GM23338 (cell line): ENCODE measurements at regions not wholly inside any gene's neighbourhood (a gene's known extent, or its start where the extent isn't known, plus 50 kb on each side); places are given as distances from the start of the nearest gene placed in this dataset.

Experiments used
- ATAC-seq: fragments of 200-7000 bp; cut with Tn5 transposase; 3 replicates; pipeline ENCODE4 v1.9.1; 2020
- DNase-seq: peaks from one replicate; pipeline ENCODE4 v3.0.0-alpha.2; 2015; ENCODE audit warnings: low spot score
- H2AFZ ChIP-seq: fragments of 200-600 bp; sonication (generic); 2 replicates; pipeline ENCODE4 v1.8.0; 2016; ENCODE audit warnings: antibody characterized with exemption, mild to moderate bottlenecking, moderate library complexity
- H3F3A ChIP-seq: fragments of 200-600 bp; sonication (generic); replicated peaks from 2 replicates; pipeline ENCODE4 v1.8.0; 2017; ENCODE audit warnings: antibody characterized with exemption, mixed run types, low read depth
- H3K27ac ChIP-seq: fragments of 200-600 bp; sonication (generic); 2 replicates; pipeline ENCODE4 v1.6.1; 2016; ENCODE audit warnings: low read depth
- H3K27me3 ChIP-seq: fragments of 200-600 bp; sonication (generic); 2 replicates; pipeline ENCODE4 v1.8.0; 2016; ENCODE audit warnings: mild to moderate bottlenecking, mixed run types, moderate library complexity; ENCODE audit not compliant: insufficient read depth
- H3K36me3 ChIP-seq: fragments of 200-600 bp; sonication (generic); 2 replicates; pipeline ENCODE4 v1.8.0; 2016; ENCODE audit warnings: mild to moderate bottlenecking; ENCODE audit not compliant: insufficient read depth
- H3K4me1 ChIP-seq: fragments of 200-600 bp; sonication (generic); 2 replicates; pipeline ENCODE4 v1.8.0; 2016; ENCODE audit warnings: mild to moderate bottlenecking, moderate library complexity; ENCODE audit not compliant: insufficient read depth
- H3K4me2 ChIP-seq: fragments of 200-600 bp; sonication (generic); 2 replicates; pipeline ENCODE4 v1.7.1; 2017; ENCODE audit warnings: mixed run types
- H3K4me3 ChIP-seq: fragments of 200-600 bp; sonication (generic); 2 replicates; pipeline ENCODE4 v1.6.1; 2016; ENCODE audit warnings: mixed run types
- H3K79me2 ChIP-seq: fragments of 200-600 bp; sonication (generic); replicated peaks from 2 replicates; pipeline ENCODE4 v1.8.0; 2017; ENCODE audit warnings: mild to moderate bottlenecking; ENCODE audit not compliant: insufficient read depth
- H3K9me2 ChIP-seq: fragments of 200-600 bp; sonication (generic); 2 replicates; pipeline ENCODE4 v1.8.0; 2017; ENCODE audit not compliant: insufficient read depth
- H4K20me1 ChIP-seq: fragments of 200-600 bp; sonication (generic); replicated peaks from 2 replicates; pipeline ENCODE4 v1.8.0; 2017; ENCODE audit warnings: mild to moderate bottlenecking; ENCODE audit not compliant: insufficient read depth
- H3K27ac Mint-ChIP-seq: 2 replicates; pipeline ENCODE4 v1.8.0; 2020; ENCODE audit warnings: inconsistent platforms, mild to moderate bottlenecking, moderate library complexity, mixed read lengths
- H3K27me3 Mint-ChIP-seq: 3 replicates; pipeline ENCODE4 v1.8.0; 2022; ENCODE audit warnings: low read depth, mild to moderate bottlenecking, moderate library complexity, mixed read lengths, inconsistent platforms; ENCODE audit not compliant: insufficient read depth, poor library complexity
- H3K36me3 Mint-ChIP-seq: 3 replicates; pipeline ENCODE4 v1.8.0; 2021; ENCODE audit warnings: low read depth, mild to moderate bottlenecking, inconsistent platforms, moderate library complexity, mixed read lengths
- H3K4me1 Mint-ChIP-seq: 3 replicates; pipeline ENCODE4 v1.8.0; 2020; ENCODE audit warnings: mild to moderate bottlenecking, inconsistent platforms, mixed read lengths
- H3K4me3 Mint-ChIP-seq: 3 replicates; pipeline ENCODE4 v1.8.0; 2021; ENCODE audit warnings: moderate library complexity, mild to moderate bottlenecking, inconsistent platforms, mixed read lengths
- H3K9me3 Mint-ChIP-seq: 3 replicates; pipeline ENCODE4 v1.8.0; 2020; ENCODE audit warnings: moderate library complexity, mild to moderate bottlenecking, inconsistent platforms, mixed read lengths
- CREB1 ChIP-seq: fragments of 250-450 bp; sonication (Bioruptor Pico); IDR thresholded peaks from 2 replicates; pipeline ENCODE4 v1.5.0; 2020; ENCODE audit warnings: low read depth, mild to moderate bottlenecking, moderate library complexity
- EZH2 ChIP-seq: fragments of 200-600 bp; sonication (generic); IDR thresholded peaks from one replicate; pipeline ENCODE4 v1.8.0; 2017; ENCODE audit warnings: antibody characterized with exemption, mild to moderate bottlenecking, low read depth; ENCODE audit not compliant: unreplicated experiment
- EZH2phosphoT487 ChIP-seq: fragments of 200-600 bp; sonication (generic); IDR thresholded peaks from one replicate; pipeline ENCODE4 v1.8.1; 2018; ENCODE audit warnings: antibody characterized with exemption; ENCODE audit not compliant: unreplicated experiment
- JUNB ChIP-seq: IDR thresholded peaks from one replicate; pipeline ENCODE4 v1.6.1; 2016; ENCODE audit warnings: antibody characterized with exemption; ENCODE audit not compliant: unreplicated experiment
- NANOG ChIP-seq: IDR thresholded peaks from 2 replicates; pipeline ENCODE4 v1.6.1; 2016; ENCODE audit warnings: antibody characterized with exemption, borderline replicate concordance
- POLR2AphosphoS5 ChIP-seq: IDR thresholded peaks from 2 replicates; pipeline ENCODE4 v1.6.1; 2016; ENCODE audit warnings: antibody characterized with exemption, low read depth
- STAT1 ChIP-seq: IDR thresholded peaks from one replicate; pipeline ENCODE4 v1.6.1; 2016; ENCODE audit warnings: antibody characterized with exemption; ENCODE audit not compliant: unreplicated experiment
- ZNF114 ChIP-seq: fragments of 250-450 bp; sonication (Bioruptor Pico); IDR thresholded peaks from 2 replicates; pipeline ENCODE4 v1.5.0; 2020; ENCODE audit warnings: mild to moderate bottlenecking, moderate library complexity
- ZNF331 ChIP-seq: fragments of 250-450 bp; sonication (Bioruptor Pico); IDR thresholded peaks from 2 replicates; pipeline ENCODE4 v1.5.0; 2020; ENCODE audit warnings: low read depth, mild to moderate bottlenecking, moderate library complexity
- TF ChIP-seq, protein P1 (sequence below): fragments of 250-450 bp; sonication (Bioruptor Pico); IDR thresholded peaks from 2 replicates; pipeline ENCODE4 v1.5.0; 2020; ENCODE audit warnings: mild to moderate bottlenecking, moderate library complexity
- TF ChIP-seq, protein P2 (sequence below), 2 experiments: fragments of 200-600 bp in 1 of 2; sonication (generic) in 1 of 2; conservative IDR thresholded peaks; 2 replicates each; pipeline versions ENCODE4 v1.5.1 to v1.6.1; 2016 to 2017; ENCODE audit warnings: antibody characterized with exemption in 2 of 2, low read depth in 2 of 2, mild to moderate bottlenecking in 2 of 2, moderate library complexity in 1 of 2
- TF ChIP-seq, protein P3 (sequence below): IDR thresholded peaks from 2 replicates; pipeline ENCODE4 v1.6.1; 2016; ENCODE audit warnings: antibody characterized with exemption

DNA sequence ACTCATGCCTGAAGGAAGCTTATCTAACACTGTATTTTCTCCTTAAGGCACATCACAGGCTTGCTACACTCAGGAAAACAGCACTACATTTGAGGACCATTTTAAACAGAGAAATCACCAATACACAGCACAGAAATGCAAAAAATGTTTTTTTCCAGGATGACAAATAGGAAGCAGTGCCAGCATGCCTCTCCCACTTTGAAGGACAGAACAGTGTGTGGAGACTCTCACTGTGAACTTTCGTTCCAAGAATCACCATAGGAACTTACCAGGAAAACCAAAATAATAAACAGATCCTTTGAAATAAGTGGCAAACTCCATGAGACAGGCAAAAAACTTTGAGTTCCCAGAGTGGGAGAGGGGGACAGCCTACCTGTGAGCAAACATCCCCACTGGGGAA is 217.8 kb upstream of the MAST4 start (continued):
- TF ChIP-seq, protein P1, sequence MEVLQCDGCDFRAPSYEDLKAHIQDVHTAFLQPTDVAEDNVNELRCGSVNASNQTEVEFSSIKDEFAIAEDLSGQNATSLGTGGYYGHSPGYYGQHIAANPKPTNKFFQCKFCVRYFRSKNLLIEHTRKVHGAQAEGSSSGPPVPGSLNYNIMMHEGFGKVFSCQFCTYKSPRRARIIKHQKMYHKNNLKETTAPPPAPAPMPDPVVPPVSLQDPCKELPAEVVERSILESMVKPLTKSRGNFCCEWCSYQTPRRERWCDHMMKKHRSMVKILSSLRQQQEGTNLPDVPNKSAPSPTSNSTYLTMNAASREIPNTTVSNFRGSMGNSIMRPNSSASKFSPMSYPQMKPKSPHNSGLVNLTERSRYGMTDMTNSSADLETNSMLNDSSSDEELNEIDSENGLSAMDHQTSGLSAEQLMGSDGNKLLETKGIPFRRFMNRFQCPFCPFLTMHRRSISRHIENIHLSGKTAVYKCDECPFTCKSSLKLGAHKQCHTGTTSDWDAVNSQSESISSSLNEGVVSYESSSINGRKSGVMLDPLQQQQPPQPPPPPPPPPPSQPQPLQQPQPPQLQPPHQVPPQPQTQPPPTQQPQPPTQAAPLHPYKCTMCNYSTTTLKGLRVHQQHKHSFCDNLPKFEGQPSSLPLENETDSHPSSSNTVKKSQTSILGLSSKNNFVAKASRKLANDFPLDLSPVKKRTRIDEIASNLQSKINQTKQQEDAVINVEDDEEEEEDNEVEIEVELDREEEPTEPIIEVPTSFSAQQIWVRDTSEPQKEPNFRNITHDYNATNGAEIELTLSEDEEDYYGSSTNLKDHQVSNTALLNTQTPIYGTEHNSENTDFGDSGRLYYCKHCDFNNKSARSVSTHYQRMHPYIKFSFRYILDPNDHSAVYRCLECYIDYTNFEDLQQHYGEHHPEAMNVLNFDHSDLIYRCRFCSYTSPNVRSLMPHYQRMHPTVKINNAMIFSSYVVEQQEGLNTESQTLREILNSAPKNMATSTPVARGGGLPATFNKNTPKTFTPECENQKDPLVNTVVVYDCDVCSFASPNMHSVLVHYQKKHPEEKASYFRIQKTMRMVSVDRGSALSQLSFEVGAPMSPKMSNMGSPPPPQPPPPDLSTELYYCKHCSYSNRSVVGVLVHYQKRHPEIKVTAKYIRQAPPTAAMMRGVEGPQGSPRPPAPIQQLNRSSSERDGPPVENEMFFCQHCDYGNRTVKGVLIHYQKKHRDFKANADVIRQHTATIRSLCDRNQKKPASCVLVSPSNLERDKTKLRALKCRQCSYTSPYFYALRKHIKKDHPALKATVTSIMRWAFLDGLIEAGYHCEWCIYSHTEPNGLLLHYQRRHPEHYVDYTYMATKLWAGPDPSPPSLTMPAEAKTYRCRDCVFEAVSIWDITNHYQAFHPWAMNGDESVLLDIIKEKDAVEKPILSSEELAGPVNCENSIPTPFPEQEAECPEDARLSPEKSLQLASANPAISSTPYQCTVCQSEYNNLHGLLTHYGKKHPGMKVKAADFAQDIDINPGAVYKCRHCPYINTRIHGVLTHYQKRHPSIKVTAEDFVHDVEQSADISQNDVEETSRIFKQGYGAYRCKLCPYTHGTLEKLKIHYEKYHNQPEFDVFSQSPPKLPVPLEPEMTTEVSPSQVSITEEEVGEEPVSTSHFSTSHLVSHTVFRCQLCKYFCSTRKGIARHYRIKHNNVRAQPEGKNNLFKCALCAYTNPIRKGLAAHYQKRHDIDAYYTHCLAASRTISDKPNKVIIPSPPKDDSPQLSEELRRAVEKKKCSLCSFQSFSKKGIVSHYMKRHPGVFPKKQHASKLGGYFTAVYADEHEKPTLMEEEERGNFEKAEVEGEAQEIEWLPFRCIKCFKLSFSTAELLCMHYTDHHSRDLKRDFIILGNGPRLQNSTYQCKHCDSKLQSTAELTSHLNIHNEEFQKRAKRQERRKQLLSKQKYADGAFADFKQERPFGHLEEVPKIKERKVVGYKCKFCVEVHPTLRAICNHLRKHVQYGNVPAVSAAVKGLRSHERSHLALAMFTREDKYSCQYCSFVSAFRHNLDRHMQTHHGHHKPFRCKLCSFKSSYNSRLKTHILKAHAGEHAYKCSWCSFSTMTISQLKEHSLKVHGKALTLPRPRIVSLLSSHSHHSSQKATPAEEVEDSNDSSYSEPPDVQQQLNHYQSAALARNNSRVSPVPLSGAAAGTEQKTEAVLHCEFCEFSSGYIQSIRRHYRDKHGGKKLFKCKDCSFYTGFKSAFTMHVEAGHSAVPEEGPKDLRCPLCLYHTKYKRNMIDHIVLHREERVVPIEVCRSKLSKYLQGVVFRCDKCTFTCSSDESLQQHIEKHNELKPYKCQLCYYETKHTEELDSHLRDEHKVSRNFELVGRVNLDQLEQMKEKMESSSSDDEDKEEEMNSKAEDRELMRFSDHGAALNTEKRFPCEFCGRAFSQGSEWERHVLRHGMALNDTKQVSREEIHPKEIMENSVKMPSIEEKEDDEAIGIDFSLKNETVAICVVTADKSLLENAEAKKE (CRISPR knock-in tag): no peak
- TF ChIP-seq ZNF331 (CRISPR knock-in tag): no peak
- TF ChIP-seq ZNF114 (CRISPR knock-in tag): no peak
- TF ChIP-seq NANOG: no peak

GRCh38 chr5:66382152-66382551 is 214.0 kb upstream of the MAST4 start:
- no peak overlapping the region for H3K27ac Mint-ChIP-seq
- Histone ChIP-seq H3K27me3 (no peaks in the 10 kb centered on the region), H3K4me2 (no peak overlapping the region), H3K4me1 (no peaks in the 10 kb centered on the region), H3K36me3 (no peaks in the 10 kb centered on the region), H3K79me2 (no peaks in the 10 kb centered on the region), H4K20me1 (no peaks in the 10 kb centered on the region), H3K4me3 (no peak overlapping the region), H2AFZ (no peak overlapping the region), H3K9me2 (peaks cover 10% of the 10 kb centered on the region; the same call in 1 of the 2 replicates), H3K27ac (no peak overlapping the region), H3F3A (no peaks in the 10 kb centered on the region)
- DNase-seq (no peak), ATAC-seq (no peak)
- H3K4me3 Mint-ChIP-seq: no peak overlapping the region
- H3K9me3 Mint-ChIP-seq: no peaks in the 10 kb centered on the region; the same call in 2 of the 3 replicates
- H3K4me1 Mint-ChIP-seq: no peaks in the 10 kb centered on the region
- no peaks in the 10 kb centered on the region for H3K36me3 Mint-ChIP-seq
- H3K27me3 Mint-ChIP-seq: no peaks in the 10 kb centered on the region
- TF ChIP-seq STAT1 (no peak), EZH2phosphoT487 (no peak), CREB1 (CRISPR knock-in tag) (no peak), EZH2 (no peak), JUNB (no peak), POLR2AphosphoS5 (no peak)
- TF ChIP-seq, protein P2, sequence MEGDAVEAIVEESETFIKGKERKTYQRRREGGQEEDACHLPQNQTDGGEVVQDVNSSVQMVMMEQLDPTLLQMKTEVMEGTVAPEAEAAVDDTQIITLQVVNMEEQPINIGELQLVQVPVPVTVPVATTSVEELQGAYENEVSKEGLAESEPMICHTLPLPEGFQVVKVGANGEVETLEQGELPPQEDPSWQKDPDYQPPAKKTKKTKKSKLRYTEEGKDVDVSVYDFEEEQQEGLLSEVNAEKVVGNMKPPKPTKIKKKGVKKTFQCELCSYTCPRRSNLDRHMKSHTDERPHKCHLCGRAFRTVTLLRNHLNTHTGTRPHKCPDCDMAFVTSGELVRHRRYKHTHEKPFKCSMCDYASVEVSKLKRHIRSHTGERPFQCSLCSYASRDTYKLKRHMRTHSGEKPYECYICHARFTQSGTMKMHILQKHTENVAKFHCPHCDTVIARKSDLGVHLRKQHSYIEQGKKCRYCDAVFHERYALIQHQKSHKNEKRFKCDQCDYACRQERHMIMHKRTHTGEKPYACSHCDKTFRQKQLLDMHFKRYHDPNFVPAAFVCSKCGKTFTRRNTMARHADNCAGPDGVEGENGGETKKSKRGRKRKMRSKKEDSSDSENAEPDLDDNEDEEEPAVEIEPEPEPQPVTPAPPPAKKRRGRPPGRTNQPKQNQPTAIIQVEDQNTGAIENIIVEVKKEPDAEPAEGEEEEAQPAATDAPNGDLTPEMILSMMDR (conservative IDR thresholded peaks at IDR 0.05; ENCODE audit: low read depth in 2 of 2): no peak
- TF ChIP-seq, protein P3, sequence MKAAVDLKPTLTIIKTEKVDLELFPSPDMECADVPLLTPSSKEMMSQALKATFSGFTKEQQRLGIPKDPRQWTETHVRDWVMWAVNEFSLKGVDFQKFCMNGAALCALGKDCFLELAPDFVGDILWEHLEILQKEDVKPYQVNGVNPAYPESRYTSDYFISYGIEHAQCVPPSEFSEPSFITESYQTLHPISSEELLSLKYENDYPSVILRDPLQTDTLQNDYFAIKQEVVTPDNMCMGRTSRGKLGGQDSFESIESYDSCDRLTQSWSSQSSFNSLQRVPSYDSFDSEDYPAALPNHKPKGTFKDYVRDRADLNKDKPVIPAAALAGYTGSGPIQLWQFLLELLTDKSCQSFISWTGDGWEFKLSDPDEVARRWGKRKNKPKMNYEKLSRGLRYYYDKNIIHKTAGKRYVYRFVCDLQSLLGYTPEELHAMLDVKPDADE: no peak
